ENCODE measurements at regions not wholly inside any gene's neighbourhood (a gene's known extent, or its start where the extent isn't known, plus 50 kb on each side); places are given as distances from the start of the nearest gene placed in this dataset.

- TF ChIP-seq, protein P1, sequence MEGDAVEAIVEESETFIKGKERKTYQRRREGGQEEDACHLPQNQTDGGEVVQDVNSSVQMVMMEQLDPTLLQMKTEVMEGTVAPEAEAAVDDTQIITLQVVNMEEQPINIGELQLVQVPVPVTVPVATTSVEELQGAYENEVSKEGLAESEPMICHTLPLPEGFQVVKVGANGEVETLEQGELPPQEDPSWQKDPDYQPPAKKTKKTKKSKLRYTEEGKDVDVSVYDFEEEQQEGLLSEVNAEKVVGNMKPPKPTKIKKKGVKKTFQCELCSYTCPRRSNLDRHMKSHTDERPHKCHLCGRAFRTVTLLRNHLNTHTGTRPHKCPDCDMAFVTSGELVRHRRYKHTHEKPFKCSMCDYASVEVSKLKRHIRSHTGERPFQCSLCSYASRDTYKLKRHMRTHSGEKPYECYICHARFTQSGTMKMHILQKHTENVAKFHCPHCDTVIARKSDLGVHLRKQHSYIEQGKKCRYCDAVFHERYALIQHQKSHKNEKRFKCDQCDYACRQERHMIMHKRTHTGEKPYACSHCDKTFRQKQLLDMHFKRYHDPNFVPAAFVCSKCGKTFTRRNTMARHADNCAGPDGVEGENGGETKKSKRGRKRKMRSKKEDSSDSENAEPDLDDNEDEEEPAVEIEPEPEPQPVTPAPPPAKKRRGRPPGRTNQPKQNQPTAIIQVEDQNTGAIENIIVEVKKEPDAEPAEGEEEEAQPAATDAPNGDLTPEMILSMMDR (conservative IDR thresholded peaks at IDR 0.05), result no peak
- TF ChIP-seq EZH2 (IDR thresholded peaks at IDR 0.05; ENCODE audit: low read depth), result no peak
These were observed 89.7 kb upstream of the CCL1 start for GRCh38 chr17:34452769-34453168.

Data from PC-9 (cell line).